ENCODE measurements at regions not wholly inside any gene's neighbourhood (a gene's known extent, or its start where the extent isn't known, plus 50 kb on each side); places are given as distances from the start of the nearest gene placed in this dataset.

GRCh38 chr11:23509023-23509422 is 648.7 kb upstream of the CCDC179 start:
- no peaks in the 10 kb centered on the region for H3K4me1 ChIP-seq
- no peak overlapping the region for H3K27ac ChIP-seq
- no peaks in the 10 kb centered on the region for H3K36me3 ChIP-seq
- DNase-seq: no peak
- H3K4me3 ChIP-seq: no peak overlapping the region
- H3K9me3 ChIP-seq: no peaks in the 10 kb centered on the region
- no peaks in the 10 kb centered on the region for H3K27me3 ChIP-seq
- TF ChIP-seq POLR2A (IDR thresholded peaks at IDR 0.05) (no peak), CTCF (IDR thresholded peaks at IDR 0.05) (no peak)

DNA sequence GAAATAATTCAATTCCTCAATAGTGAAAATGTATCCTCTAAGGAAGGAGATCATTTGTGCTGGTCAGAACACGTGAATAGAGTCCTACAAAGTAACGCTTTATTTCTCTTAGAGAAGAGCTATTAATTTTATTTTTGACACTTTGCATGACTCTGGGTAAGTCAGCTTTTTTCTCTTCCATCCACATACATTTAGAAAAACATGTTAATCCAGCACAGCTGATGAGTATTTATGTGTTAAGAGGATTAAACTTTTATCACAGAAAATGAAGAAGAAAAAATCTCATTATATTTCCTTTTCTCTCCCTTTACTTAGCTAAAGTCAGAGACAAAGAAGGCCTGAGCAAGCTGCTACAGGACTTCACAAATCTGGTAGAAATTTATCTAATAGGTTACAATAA is 649.5 kb upstream of the CCDC179 start:
- no peak for DNase-seq
- Histone ChIP-seq H3K4me3 (no peak overlapping the region), H3K36me3 (no peaks in the 10 kb centered on the region), H3K27me3 (no peaks in the 10 kb centered on the region), H3K9me3 (no peaks in the 10 kb centered on the region), H3K4me1 (no peaks in the 10 kb centered on the region), H3K27ac (no peak overlapping the region)
- TF ChIP-seq POLR2A (IDR thresholded peaks at IDR 0.05) (no peak), CTCF (IDR thresholded peaks at IDR 0.05) (no peak)

GRCh38 chr11:23519194-23519593 is 658.9 kb upstream of the CCDC179 start:
- H3K4me1 ChIP-seq: no peaks in the 10 kb centered on the region
- H3K27me3 ChIP-seq: no peaks in the 10 kb centered on the region
- no peaks in the 10 kb centered on the region for H3K9me3 ChIP-seq
- H3K27ac ChIP-seq: no peak overlapping the region
- no peak for DNase-seq
- TF ChIP-seq CTCF (IDR thresholded peaks at IDR 0.05): no peak
- TF ChIP-seq POLR2A (IDR thresholded peaks at IDR 0.05): no peak
- no peak overlapping the region for H3K4me3 ChIP-seq
- H3K36me3 ChIP-seq: no peaks in the 10 kb centered on the region

- Histone ChIP-seq H3K36me3 (no peaks in the 10 kb centered on the region), H3K4me3 (no peak overlapping the region), H3K9me3 (no peaks in the 10 kb centered on the region), H3K4me1 (no peaks in the 10 kb centered on the region), H3K27me3 (no peaks in the 10 kb centered on the region), H3K27ac (no peak overlapping the region)
- DNase-seq: no peak
- TF ChIP-seq CTCF (IDR thresholded peaks at IDR 0.05): no peak
These were observed 660.1 kb upstream of the CCDC179 start for GRCh38 chr11:23520226-23520960.

GRCh38 chr11:23536907-23537306 is 676.6 kb upstream of the CCDC179 start:
- TF ChIP-seq POLR2A (IDR thresholded peaks at IDR 0.05) (no peak), CTCF (IDR thresholded peaks at IDR 0.05) (no peak)
- no peaks in the 10 kb centered on the region for H3K27me3 ChIP-seq
- H3K9me3 ChIP-seq: no peaks in the 10 kb centered on the region
- H3K36me3 ChIP-seq: no peaks in the 10 kb centered on the region
- H3K4me3 ChIP-seq: no peak overlapping the region
- no peaks in the 10 kb centered on the region for H3K4me1 ChIP-seq
- H3K27ac ChIP-seq: no peak overlapping the region
- no peak for DNase-seq

- no peak overlapping the region for H3K4me3 ChIP-seq
- H3K9me3 ChIP-seq: no peaks in the 10 kb centered on the region
- H3K27me3 ChIP-seq: no peaks in the 10 kb centered on the region
- no peaks in the 10 kb centered on the region for H3K36me3 ChIP-seq
- no peak for DNase-seq
- H3K4me1 ChIP-seq: no peaks in the 10 kb centered on the region
- no peak overlapping the region for H3K27ac ChIP-seq
- TF ChIP-seq CTCF (IDR thresholded peaks at IDR 0.05) (no peak), POLR2A (IDR thresholded peaks at IDR 0.05) (no peak)
These were observed 679.3 kb upstream of the CCDC179 start for GRCh38 chr11:23539556-23539955.
